ENCODE measurements at regions not wholly inside any gene's neighbourhood (a gene's known extent, or its start where the extent isn't known, plus 50 kb on each side); places are given as distances from the start of the nearest gene placed in this dataset.
A peak's percentile ranks its signal among the peaks of the same experiment; 100 is the strongest.

- TF ChIP-seq ZNF511 (CRISPR knock-in tag; IDR thresholded peaks at IDR 0.05) (no peak), HOXB6 (CRISPR knock-in tag; IDR thresholded peaks at IDR 0.05; ENCODE audit: borderline replicate concordance) (no peak), KLF6 (CRISPR knock-in tag; IDR thresholded peaks at IDR 0.05; ENCODE audit: borderline replicate concordance) (no peak), ZBTB33 (CRISPR knock-in tag; IDR thresholded peaks at IDR 0.05) (no peak; the same call in 1 of the 2 replicates), XRCC5 (IDR thresholded peaks at IDR 0.05; ENCODE audit: low read depth, low read length) (no peak), KDM2B (CRISPR knock-in tag; IDR thresholded peaks at IDR 0.05) (no peak), HMGN3 (IDR thresholded peaks at IDR 0.05; ENCODE audit: borderline replicate concordance, extremely low read depth, insufficient read length, low read depth, low read length) (no peak), ZMIZ1 (IDR thresholded peaks at IDR 0.05; ENCODE audit: low read depth in 2 of 2, low read length in 2 of 2) (peak in 1 of 2 experiments; percentile 81; a peak in 2 of 4 replicates), TSHZ1 (CRISPR knock-in tag; IDR thresholded peaks at IDR 0.05) (no peak), RAD21 (CRISPR knock-in tag; conservative IDR thresholded peaks at IDR 0.05 in 1 of 2, IDR thresholded peaks at IDR 0.05 in 1 of 2) (no peak)
Measured at GRCh38 chr15:81945014-81945615, 100.7 kb downstream of the MEX3B start (continued).
